HG02759 (cell line): ENCODE measurements at regions not wholly inside any gene's neighbourhood (a gene's known extent, or its start where the extent isn't known, plus 50 kb on each side); places are given as distances from the start of the nearest gene placed in this dataset.

Source experiments
- ATAC-seq: cut with Tn5 transposase; IDR thresholded peaks from one replicate; pipeline ENCODE4 v1.9.1; 2021; ENCODE audit warnings: mild to moderate bottlenecking, moderate library complexity; ENCODE audit not compliant: unreplicated experiment

DNA sequence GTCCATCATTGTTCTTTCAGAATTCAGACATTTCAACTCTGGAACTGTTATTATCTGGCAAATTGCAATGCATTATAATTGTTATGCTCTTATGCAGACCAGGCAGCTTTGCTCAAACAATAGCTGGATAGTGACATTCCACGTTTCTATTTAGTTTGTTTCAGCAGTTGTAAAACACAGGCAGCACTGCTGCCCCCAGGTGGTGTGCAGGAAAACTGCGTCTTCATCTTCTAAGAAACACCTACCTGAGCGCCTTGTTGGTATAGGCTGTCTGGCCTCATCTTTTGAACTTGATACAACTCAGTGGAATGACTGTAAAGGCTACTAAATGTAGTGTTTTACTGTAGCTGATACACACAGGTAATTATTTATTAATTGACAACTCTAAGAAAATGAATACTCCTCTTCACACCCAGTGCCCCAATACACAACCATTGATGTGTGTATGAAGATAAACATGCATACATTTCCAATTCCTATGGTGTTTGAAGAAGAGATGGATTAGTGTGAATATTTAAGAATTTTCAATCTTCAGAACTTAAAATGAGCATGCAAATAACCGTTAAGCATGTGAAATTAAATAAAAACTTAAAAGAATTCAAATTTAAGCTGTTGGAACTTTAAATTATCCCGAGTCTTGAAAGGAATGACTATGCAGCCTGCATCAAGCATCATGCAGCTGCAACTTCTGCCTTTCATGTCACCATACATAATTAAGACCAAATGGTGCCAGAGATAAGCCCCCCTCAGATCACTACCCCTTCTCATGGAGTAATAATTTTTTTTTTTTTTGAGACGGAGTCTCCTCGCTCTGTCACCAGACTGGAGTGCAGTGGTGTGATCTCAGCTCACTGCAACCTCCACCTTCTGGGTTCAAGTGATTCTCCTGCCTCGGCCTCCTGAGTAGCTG lies 85.6 kb downstream of the CD8B2 start:
- ATAC-seq = no peak

DNA sequence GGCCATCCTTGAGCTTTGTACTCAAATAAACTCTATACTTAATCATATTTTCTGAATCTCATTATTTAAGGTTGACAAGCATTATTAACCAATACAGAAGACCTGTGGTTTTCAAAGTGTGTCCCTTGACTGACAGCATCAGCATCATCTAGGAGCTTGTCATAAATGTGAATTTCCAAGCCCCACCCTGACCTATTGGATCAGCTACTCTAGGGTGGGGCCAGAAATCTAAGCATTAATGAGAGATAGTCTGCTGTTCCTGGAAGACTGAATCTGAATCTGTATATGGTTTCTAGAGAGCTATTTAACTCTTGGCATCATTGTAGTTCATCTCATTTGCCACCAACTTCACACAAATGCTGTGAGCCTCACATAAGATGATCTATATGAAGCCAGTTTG lies 86.6 kb downstream of the CD8B2 start:
- no peak for ATAC-seq

- ATAC-seq = no peak
Measured at GRCh38 chr2:106575955-106576354, 88.8 kb downstream of the CD8B2 start.

DNA sequence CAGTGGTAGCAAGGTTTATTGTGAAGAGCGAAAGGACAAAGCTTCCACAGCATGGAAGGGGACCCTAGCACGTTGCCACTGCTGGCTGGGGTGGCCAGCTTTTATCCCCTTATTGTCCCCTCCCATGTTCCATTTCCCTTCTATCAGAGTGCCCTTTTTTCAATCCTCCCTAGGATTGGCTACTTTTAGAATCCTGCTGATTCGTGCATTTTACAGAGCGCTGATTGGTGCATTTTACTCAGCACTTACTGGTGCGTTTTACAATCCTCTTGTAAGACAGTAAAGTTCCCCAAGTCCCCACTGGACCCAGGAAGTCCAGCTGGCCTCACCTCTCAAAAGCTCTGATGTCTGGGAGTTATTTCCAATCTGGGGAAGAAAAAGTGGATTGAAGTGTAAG lies 90.1 kb downstream of the CD8B2 start:
- no peak for ATAC-seq

GRCh38 chr2:106579750-106580197 lies 92.6 kb downstream of the CD8B2 start:
- no peak for ATAC-seq

DNA sequence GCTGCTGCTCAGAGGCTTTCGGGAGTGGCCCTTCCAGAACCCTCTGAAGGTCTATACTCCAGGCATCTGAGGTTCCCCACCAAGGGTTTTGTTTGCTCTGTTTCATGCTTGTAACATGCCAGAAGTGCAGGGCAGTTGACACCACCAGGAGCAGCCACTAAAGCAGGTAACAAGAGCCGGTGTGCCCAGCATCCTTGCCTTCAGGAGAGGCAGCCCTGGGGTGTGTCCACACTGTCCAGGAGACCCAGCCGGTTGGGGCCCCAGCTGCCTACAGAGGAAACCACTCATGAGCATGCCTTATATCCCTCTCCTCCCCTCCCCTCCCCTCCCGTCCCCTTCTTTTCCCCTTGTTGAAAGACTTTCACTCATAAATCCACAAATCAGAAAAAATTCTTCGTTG lies 93.1 kb downstream of the CD8B2 start:
- ATAC-seq = no peak

DNA sequence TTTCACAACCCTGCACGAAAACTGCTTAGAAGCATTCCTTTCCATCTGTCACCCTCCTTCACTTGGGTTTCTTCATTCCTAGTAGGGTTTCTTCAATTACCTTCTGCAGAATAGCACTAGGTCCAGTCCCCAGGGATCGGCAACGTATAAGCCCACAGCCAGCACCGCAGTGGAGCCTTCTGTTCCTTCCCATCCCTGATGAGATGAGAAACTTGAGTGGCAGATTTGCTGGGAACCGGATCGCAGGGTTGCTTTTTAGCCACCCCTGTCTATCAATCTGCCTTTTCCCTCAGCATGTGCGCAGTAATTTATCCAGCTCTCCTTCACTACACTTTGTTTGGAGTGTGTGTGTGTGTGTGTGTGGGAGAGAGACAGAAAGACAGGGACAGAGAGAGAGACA lies 94.2 kb downstream of the CD8B2 start:
- no peak for ATAC-seq

- ATAC-seq = no peak
Measured at GRCh38 chr2:106581755-106582147, 94.6 kb downstream of the CD8B2 start.

GRCh38 chr2:106582148-106583143 lies 95.3 kb downstream of the CD8B2 start:
- peak; percentile 72 for ATAC-seq

DNA sequence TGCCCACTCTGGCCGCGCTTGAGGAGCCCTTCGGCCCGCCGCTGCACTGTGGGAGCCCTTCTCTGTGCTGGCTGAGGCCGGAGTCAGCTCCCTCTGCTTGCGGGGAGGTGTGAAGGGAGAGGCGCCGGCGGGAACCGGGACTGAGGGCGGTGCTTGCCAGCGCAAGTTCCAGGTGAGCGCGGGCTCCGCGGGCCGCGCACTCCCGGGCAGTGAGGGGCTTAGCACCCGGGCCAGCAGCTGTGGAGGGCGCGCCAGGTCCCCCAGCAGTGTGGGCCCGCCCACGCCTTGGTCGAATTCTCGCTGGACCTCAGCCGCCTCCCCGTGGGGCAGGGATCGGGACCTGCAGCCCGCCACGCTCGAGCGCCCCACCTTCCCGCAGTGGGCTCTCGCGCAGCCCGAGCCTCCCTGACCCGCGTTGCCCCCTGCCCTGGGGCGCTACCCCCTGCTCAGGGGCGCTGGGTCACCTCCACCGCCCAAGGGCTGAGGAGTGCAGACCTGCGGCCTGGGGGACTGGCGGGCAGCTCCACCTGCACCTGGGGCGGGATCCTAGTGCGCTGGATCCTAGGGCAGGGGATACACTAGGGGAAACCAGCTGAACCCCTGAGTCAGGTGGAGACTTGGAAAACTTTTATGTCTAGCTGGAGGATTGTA lies 97.3 kb downstream of the CD8B2 start:
- no peak for ATAC-seq

DNA sequence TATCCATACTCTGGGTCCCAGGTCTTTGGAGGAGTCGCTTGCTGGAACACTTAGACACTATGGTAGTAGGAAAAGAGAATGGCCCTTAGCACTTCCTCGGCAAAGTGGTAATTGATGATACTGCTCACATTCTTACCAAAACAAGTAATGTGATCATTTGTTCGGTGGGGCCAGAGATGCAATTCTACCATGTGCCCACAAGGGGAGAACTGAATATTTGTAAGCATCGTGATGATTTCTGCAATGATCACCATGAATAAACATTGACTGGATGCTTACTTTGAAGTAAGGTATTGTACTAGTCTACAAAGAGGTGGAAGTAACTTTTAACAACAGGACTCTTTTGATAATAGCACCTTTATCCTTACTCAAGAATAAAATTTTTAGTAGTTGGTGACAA lies 109.7 kb downstream of the CD8B2 start:
- ATAC-seq = no peak

- ATAC-seq = no peak
Measured at GRCh38 chr2:106599540-106599939, 112.4 kb downstream of the CD8B2 start.

DNA sequence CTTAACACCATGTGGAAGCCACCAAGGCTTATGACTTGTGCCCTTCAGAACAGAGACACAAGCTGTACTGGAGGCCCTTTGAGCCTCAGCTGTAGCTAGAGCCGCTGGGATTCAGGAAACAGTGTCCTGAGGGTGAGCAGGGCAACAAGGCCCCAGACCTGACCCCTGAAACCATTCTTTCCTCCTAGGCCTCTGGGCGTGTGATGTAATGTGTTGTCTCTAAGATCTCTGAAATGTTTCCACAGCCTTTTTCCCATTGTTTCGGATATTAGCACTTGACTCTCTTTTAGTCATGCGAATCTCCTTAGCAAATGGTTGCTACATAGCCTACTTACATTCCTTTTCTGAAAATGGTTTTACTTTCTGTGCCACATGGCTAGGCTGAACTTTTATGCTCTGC lies 114.9 kb downstream of the CD8B2 start:
- no peak for ATAC-seq

DNA sequence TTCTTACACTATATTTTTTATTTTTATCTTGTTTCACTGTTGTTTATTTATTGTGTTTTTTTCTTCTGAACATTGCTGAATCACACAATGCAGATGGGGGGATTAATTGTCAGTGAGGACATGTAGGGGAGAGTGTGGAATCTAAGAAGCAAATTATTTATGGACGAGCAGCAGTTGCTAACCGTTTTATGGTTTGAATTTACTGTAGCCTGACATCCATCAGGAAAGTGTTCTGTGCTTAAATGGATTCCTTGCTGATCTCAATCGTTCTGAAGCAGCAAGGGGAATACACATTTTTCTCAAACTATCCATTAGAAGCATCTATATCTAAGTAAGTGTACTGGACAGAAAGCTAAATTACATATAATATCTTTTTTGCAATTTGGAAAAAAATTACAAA lies 119.5 kb downstream of the CD8B2 start:
- ATAC-seq = no peak

DNA sequence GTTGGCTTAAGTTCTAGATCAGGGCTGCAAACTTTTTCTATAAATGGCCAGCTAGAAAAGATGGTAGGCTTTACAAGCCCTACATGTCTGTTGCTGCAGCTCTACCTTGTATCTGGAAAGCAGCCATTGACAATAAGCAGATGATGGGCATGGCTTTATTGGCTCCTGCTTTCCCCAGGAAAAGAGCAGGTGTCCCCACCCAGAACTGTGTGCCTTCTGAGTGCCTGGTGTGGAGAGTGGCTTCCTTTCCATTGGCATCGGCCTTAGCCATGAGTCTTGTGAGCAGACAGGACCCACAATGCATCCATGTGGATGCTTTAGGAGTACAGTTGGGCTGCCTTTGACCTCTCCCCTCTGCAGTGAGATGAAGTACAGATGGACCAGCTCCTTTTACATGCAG lies 120.2 kb downstream of the CD8B2 start:
- no peak for ATAC-seq

DNA sequence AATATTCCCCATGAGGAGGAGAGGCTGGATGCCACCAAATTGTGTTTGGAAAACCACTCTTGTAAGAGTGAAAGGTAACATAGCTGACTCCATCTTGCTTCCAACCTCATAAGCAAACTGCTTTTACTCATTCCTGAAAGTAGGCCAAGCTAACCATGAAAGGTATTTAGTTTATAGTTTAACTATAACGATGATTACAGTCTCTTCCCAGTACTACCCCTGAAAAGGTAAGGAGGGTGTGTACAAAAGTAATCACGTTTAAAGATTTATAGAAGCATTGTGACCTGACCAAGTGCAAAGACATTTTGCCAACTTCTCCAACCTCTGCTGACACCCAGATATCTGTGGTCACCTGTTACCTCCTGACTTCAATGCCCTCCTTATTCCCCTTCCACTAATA lies 122.6 kb downstream of the CD8B2 start:
- ATAC-seq = no peak

DNA sequence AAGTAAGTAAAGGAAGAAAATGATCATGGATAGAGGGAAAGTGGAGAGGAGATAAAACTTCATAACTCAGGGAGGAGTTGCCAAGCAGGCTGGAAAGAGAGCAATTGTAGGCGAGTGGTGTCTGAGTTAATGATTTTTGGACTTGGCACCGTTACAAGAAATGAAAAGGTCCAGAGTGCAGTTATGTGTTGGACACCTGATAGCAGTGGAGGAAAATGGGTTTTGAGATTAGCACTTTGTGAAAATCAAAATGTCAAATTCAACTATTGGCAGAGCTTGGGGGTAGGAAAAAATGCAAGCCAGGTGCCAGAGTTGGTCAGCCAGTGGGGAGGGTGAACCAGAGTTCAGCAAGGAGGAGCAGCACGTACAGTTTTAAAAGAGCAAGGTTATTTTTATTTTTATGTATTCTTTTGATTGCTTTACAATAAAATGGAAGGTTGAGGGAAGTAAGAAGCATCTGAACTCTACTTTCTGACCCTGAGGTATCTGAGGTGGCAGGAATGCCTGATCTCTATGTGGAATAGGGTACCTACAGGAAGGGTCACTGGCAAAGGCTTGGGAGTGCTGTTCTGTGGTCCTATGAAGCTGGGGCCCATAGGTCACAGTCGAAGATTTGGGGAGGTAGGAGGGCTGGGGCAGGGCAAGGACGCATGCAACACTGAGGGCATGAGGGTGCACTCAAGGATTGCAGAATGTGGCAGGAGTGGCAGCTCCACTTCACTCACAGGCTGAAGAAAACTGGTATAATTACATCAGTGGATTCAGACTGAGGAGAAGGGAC lies 127.5 kb downstream of the CD8B2 start:
- ATAC-seq = no peak

DNA sequence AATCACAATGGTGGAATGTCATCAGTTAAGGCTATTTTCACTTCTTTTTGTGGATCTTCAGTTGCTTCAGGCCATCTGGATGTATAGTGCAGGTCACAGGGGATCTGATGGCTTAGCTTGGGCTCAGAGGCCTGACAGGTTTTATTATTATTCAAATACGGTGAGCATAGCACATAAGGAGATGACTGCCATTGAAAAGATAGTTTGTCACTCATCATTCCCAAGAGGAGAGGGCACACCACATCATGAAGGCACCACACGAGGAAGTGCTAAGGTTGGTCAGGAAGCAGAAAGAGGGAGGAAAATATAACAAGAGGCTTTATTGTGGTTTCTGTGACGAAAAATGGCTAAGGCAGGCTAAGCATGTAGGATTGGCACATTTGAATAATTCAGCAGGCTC lies 131.4 kb downstream of the CD8B2 start:
- no peak for ATAC-seq

DNA sequence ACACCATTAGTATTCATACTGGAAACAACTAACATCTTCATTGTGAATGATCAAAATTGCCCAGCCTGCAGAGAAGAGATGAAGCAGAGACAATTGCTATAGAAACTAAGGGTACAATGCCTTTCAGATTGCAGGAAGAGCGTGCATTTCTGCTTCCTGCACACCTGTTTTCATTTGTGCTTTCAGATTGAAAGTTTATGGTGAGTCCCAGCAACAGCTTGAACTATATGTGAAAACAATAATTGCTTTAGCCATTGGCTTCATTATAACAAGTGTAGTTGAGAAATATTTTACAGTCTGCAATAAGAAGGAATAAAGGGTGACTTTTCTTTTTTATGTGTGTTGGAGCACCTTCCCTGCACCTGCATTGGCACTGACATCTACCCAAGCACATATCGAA lies 136.3 kb downstream of the CD8B2 start:
- ATAC-seq = no peak

DNA sequence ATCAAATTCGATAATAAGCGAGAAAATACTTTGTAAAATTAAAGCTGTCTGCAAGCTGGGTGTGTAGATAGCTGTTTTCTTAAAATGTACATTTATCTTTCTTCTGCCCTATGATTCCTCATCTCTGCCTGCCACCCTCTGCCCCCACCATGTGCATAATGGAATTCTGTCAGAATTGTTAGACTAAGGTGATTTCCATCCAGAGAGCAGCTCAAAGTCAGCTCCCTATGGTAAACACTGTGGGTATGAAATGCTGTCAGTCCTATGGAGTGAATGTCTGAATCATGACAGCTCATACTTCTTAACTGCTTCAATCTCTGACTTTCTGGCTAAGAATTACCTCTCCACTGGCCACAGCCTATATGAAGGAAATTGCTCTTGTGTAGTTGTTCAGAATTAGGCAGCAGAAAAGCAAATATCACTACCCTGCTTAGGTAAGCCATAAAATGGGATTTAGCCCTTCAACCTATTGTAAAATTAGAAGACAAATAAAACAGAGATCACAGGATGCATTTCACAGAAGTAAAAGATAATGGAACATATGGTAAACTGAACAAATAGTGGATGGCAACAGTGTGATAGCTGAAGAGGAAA lies 137.7 kb downstream of the CD8B2 start:
- no peak for ATAC-seq
